ENCODE measurements at regions not wholly inside any gene's neighbourhood (a gene's known extent, or its start where the extent isn't known, plus 50 kb on each side); places are given as distances from the start of the nearest gene placed in this dataset.

DNA sequence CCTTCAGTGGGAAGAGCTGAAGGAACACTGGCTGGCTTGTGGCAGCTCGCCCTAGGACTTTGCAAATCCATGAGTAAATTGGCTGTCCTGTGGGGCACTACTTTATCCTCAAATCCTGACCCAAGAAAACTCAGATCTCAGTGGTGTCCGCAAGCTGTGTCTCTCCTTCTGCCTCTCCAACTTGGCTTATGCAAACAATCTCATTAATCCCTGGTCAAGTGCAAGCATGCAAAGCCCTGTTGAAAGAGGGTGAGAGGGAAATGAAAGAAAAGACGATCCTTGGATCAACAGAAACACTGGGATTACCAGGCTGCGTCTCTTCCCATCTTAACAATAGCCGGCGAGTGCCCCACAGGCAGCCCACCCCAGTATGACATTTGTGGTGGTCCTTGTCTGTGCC is 901.6 kb downstream of the BCL11B start:
- TF ChIP-seq, protein P1, sequence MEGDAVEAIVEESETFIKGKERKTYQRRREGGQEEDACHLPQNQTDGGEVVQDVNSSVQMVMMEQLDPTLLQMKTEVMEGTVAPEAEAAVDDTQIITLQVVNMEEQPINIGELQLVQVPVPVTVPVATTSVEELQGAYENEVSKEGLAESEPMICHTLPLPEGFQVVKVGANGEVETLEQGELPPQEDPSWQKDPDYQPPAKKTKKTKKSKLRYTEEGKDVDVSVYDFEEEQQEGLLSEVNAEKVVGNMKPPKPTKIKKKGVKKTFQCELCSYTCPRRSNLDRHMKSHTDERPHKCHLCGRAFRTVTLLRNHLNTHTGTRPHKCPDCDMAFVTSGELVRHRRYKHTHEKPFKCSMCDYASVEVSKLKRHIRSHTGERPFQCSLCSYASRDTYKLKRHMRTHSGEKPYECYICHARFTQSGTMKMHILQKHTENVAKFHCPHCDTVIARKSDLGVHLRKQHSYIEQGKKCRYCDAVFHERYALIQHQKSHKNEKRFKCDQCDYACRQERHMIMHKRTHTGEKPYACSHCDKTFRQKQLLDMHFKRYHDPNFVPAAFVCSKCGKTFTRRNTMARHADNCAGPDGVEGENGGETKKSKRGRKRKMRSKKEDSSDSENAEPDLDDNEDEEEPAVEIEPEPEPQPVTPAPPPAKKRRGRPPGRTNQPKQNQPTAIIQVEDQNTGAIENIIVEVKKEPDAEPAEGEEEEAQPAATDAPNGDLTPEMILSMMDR (IDR thresholded peaks at IDR 0.05), result no peak
- no peak for TF ChIP-seq POLR2A (IDR thresholded peaks at IDR 0.05)
- no peak for TF ChIP-seq EP300 (IDR thresholded peaks at IDR 0.05)
